Liver (tissue), 8 donors: ENCODE measurements at regions not wholly inside any gene's neighbourhood (a gene's known extent, or its start where the extent isn't known, plus 50 kb on each side); places are given as distances from the start of the nearest gene placed in this dataset.

Experiments
- DNase-seq: peaks from one replicate; pipeline ENCODE4 v3.0.0-alpha.2; 2017; ENCODE audit warnings: low spot score
- H3K27ac ChIP-seq, 2 donors: one replicate each; pipeline ENCODE4 v1.7.0; 2013; ENCODE audit warnings: inconsistent platforms in 2 of 2, low read length in 2 of 2, control low read depth in 1 of 2, low read depth in 1 of 2, mild to moderate bottlenecking in 1 of 2
- H3K27me3 ChIP-seq, 4 donors: one replicate each; pipeline versions ENCODE4 v1.6.1 to v1.7.0; 2013; ENCODE audit warnings: low read length in 3 of 4, inconsistent platforms in 1 of 4, mild to moderate bottlenecking in 1 of 4, moderate library complexity in 1 of 4; ENCODE audit not compliant: control insufficient read depth in 4 of 4, insufficient read depth in 4 of 4
- H3K36me3 ChIP-seq, 4 donors: one replicate each; pipeline versions ENCODE4 v1.6.1 to v1.7.0; 2013; ENCODE audit warnings: low read length in 3 of 4, mild to moderate bottlenecking in 3 of 4, low read depth in 1 of 4, moderate library complexity in 1 of 4; ENCODE audit not compliant: control insufficient read depth in 4 of 4, insufficient read depth in 3 of 4
- H3K4me1 ChIP-seq, 4 donors: one replicate each; pipeline versions ENCODE4 v1.6.1 to v1.7.0; 2013; ENCODE audit warnings: low read length in 3 of 4, mild to moderate bottlenecking in 3 of 4, moderate library complexity in 1 of 4; ENCODE audit not compliant: control insufficient read depth in 4 of 4, insufficient read depth in 4 of 4
- H3K4me3 ChIP-seq, 3 donors: one replicate each; pipeline versions ENCODE4 v1.6.1 to v1.7.0; 2013; ENCODE audit warnings: low read length in 3 of 3, control low read depth in 1 of 3, low read depth in 1 of 3, mild to moderate bottlenecking in 1 of 3
- H3K9ac ChIP-seq, 2 donors: one replicate each; pipeline ENCODE4 v1.7.0; 2013; ENCODE audit warnings: low read length in 2 of 2, mild to moderate bottlenecking in 2 of 2, moderate library complexity in 2 of 2, control low read depth in 1 of 2, low read depth in 1 of 2
- H3K9me3 ChIP-seq, 4 donors: one replicate each; pipeline versions ENCODE4 v1.6.1 to v1.7.0; 2013; ENCODE audit warnings: low read length in 3 of 4; ENCODE audit not compliant: control insufficient read depth in 4 of 4
- EGR1 ChIP-seq, 2 donors: IDR thresholded peaks; 2 replicates each; pipeline ENCODE4 v1.6.1; 2016 to 2018; ENCODE audit warnings: antibody characterized with exemption in 2 of 2, low read depth in 2 of 2
- FOXA1 ChIP-seq: IDR thresholded peaks from 2 replicates; pipeline ENCODE4 v1.6.1; 2016; ENCODE audit warnings: antibody characterized with exemption
- FOXA2 ChIP-seq: IDR thresholded peaks from 2 replicates; pipeline ENCODE4 v1.6.1; 2016; ENCODE audit warnings: antibody characterized with exemption
- GABPA ChIP-seq, 2 donors: IDR thresholded peaks in 1 of 2; conservative IDR thresholded peaks in 1 of 2; 2 replicates each; pipeline ENCODE4 v1.6.1; 2016; ENCODE audit warnings: antibody characterized with exemption in 2 of 2, mild to moderate bottlenecking in 1 of 2, moderate library complexity in 1 of 2
- HNF4A ChIP-seq, 2 donors: conservative IDR thresholded peaks; 2 replicates each; pipeline ENCODE4 v1.6.1; 2016; ENCODE audit warnings: antibody characterized with exemption in 2 of 2, mild to moderate bottlenecking in 2 of 2
- HNF4G ChIP-seq: IDR thresholded peaks from 2 replicates; pipeline ENCODE4 v1.6.1; 2016; ENCODE audit warnings: antibody characterized with exemption
- JUND ChIP-seq, 2 donors: IDR thresholded peaks; 2 replicates each; pipeline ENCODE4 v1.6.1; 2016; ENCODE audit warnings: antibody characterized with exemption in 2 of 2
- NR2F2 ChIP-seq: IDR thresholded peaks from 2 replicates; pipeline ENCODE4 v1.6.1; 2016; ENCODE audit warnings: antibody characterized with exemption
- RXRA ChIP-seq, 2 donors: IDR thresholded peaks; 2 replicates each; pipeline ENCODE4 v1.6.1; 2017 to 2018; ENCODE audit warnings: antibody characterized with exemption in 2 of 2, mild to moderate bottlenecking in 1 of 2
- SP1 ChIP-seq: IDR thresholded peaks from 2 replicates; pipeline ENCODE4 v1.6.1; 2018; ENCODE audit warnings: antibody characterized with exemption, mild to moderate bottlenecking
- TAF1 ChIP-seq: conservative IDR thresholded peaks from 2 replicates; pipeline ENCODE4 v1.6.1; 2016; ENCODE audit warnings: antibody characterized with exemption, mild to moderate bottlenecking
- YY1 ChIP-seq: IDR thresholded peaks from 2 replicates; pipeline ENCODE4 v1.6.1; 2016; ENCODE audit warnings: antibody characterized with exemption, mild to moderate bottlenecking
- WGBS: extraction: QIAGEN DNeasy Blood & Tissue Kit; methylation state at CpG from one replicate; pipeline ENCODE4 v1.1.7; 2013; 5-methylcytosine and 5-hydroxymethylcytosine counted together
- TF ChIP-seq, protein P1 (sequence below): IDR thresholded peaks from 2 replicates; pipeline ENCODE4 v1.6.1; 2016; ENCODE audit warnings: antibody characterized with exemption
- TF ChIP-seq, protein P2 (sequence below): fragments of 150-350 bp; IDR thresholded peaks from 2 replicates; pipeline ENCODE4 v1.5.1; 2017; ENCODE audit warnings: improper control_type of control experiment, low read depth, low read length; ENCODE audit not compliant: missing input control
- TF ChIP-seq, protein P3 (sequence below): IDR thresholded peaks from 2 replicates; pipeline ENCODE4 v1.6.1; 2016; ENCODE audit warnings: antibody characterized with exemption
- TF ChIP-seq, protein P4 (sequence below): IDR thresholded peaks from 2 replicates; pipeline ENCODE4 v1.6.1; 2016; ENCODE audit warnings: antibody characterized with exemption, mild to moderate bottlenecking
- TF ChIP-seq, protein P5 (sequence below): IDR thresholded peaks from 2 replicates; pipeline ENCODE4 v1.6.1; 2016; ENCODE audit warnings: antibody characterized with exemption
- donor health status: healthy.
- donor health status: healthy.
- donor health status: healthy.
- donor health status: healthy.
- donor health status: healthy.

DNA sequence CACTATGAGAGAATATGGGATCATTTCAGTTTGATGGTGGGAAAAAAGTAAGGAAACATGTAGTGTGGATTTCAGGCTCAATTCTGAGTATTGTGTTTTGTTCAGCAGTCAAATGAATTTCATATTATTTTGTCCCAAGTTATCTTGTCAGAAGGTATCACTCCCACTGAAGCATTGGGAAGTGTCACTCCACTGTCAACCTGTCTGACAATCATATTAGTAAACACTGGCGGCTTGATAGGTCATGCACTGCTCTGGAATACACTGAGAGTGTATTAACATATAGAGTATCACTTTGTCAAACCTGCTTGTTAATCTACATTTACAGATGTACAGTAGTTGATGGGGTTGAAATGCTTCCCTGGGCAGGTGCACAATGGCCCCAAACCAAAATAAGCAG is 203.6 kb downstream of the HS3ST3A1 start (continued):
- no peak for TF ChIP-seq GABPA (IDR thresholded peaks at IDR 0.05 in 1 of 2, conservative IDR thresholded peaks at IDR 0.05 in 1 of 2)
- TF ChIP-seq, protein P1, sequence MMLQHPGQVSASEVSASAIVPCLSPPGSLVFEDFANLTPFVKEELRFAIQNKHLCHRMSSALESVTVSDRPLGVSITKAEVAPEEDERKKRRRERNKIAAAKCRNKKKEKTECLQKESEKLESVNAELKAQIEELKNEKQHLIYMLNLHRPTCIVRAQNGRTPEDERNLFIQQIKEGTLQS: no peak

DNA sequence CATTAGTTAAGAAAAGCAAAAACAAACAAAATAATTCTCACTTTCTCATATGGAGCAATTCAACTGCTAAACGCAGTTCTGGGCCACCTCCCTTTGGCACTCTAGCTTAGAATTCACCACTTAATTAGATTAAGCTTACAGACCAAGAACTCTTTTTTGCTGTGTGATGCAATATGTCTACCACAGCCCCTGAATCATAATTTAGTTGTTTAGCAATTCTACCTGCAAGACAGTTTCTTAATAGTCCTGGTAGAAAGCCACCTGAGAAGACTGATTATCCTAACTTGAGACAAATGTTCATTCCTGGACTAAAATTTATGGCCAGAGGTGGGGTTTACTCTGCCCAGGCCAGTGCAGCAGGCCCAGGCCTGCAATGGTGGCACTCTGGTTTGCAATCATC is 205.9 kb downstream of the HS3ST3A1 start:
- Histone ChIP-seq H3K27me3 (no peaks in the 10 kb centered on the region), H3K4me3 (no peak overlapping the region), H3K9ac (no peak overlapping the region), H3K27ac (no peak overlapping the region), H3K9me3 (no peaks in the 10 kb centered on the region), H3K36me3 (no peaks in the 10 kb centered on the region), H3K4me1 (no peaks in the 10 kb centered on the region)
- TF ChIP-seq JUND (IDR thresholded peaks at IDR 0.05) (no peak), RXRA (IDR thresholded peaks at IDR 0.05) (no peak), NR2F2 (no peak), GABPA (IDR thresholded peaks at IDR 0.05 in 1 of 2, conservative IDR thresholded peaks at IDR 0.05 in 1 of 2) (no peak), SP1 (no peak), TAF1 (no peak), FOXA1 (no peak), FOXA2 (no peak), YY1 (no peak)
- TF ChIP-seq, protein P2, sequence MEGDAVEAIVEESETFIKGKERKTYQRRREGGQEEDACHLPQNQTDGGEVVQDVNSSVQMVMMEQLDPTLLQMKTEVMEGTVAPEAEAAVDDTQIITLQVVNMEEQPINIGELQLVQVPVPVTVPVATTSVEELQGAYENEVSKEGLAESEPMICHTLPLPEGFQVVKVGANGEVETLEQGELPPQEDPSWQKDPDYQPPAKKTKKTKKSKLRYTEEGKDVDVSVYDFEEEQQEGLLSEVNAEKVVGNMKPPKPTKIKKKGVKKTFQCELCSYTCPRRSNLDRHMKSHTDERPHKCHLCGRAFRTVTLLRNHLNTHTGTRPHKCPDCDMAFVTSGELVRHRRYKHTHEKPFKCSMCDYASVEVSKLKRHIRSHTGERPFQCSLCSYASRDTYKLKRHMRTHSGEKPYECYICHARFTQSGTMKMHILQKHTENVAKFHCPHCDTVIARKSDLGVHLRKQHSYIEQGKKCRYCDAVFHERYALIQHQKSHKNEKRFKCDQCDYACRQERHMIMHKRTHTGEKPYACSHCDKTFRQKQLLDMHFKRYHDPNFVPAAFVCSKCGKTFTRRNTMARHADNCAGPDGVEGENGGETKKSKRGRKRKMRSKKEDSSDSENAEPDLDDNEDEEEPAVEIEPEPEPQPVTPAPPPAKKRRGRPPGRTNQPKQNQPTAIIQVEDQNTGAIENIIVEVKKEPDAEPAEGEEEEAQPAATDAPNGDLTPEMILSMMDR: no peak
- TF ChIP-seq, protein P3, sequence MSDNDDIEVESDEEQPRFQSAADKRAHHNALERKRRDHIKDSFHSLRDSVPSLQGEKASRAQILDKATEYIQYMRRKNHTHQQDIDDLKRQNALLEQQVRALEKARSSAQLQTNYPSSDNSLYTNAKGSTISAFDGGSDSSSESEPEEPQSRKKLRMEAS: no peak
- no peak for DNase-seq
- WGBS: 87% methylated on average over 1 of the region's 1 CpG

DNA sequence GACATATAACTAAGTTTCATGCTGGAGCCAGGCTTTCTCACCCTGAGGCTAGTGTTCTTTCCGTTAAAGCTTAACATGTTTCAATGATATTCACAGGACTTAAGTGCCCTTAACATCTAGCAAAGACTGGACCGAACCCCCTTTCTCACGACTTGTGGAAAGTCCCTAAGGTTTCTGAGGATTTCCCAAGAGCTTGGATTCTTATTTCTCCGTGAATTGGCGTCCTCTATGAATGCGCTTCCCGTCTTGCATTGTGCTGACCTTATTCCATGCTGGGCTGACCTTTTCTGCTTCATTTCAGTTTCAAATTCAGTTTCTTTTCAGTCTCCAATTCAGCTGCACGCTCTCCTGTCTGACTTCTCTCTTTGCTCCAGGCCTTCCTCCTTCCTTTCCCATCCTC is 206.4 kb downstream of the HS3ST3A1 start:
- H3K9ac ChIP-seq: no peak overlapping the region
- H3K27me3 ChIP-seq: no peaks in the 10 kb centered on the region
- no peak for TF ChIP-seq RXRA (IDR thresholded peaks at IDR 0.05)
- no peak for TF ChIP-seq EGR1 (IDR thresholded peaks at IDR 0.05; ENCODE audit: low read depth in 2 of 2)
- no peak for TF ChIP-seq YY1
- TF ChIP-seq, protein P2: no peak
- TF ChIP-seq TAF1: no peak
- no peak for TF ChIP-seq HNF4G
- no peak for TF ChIP-seq HNF4A (conservative IDR thresholded peaks at IDR 0.05)
- no peak for TF ChIP-seq NR2F2
- TF ChIP-seq, protein P1: no peak
- TF ChIP-seq, protein P4, sequence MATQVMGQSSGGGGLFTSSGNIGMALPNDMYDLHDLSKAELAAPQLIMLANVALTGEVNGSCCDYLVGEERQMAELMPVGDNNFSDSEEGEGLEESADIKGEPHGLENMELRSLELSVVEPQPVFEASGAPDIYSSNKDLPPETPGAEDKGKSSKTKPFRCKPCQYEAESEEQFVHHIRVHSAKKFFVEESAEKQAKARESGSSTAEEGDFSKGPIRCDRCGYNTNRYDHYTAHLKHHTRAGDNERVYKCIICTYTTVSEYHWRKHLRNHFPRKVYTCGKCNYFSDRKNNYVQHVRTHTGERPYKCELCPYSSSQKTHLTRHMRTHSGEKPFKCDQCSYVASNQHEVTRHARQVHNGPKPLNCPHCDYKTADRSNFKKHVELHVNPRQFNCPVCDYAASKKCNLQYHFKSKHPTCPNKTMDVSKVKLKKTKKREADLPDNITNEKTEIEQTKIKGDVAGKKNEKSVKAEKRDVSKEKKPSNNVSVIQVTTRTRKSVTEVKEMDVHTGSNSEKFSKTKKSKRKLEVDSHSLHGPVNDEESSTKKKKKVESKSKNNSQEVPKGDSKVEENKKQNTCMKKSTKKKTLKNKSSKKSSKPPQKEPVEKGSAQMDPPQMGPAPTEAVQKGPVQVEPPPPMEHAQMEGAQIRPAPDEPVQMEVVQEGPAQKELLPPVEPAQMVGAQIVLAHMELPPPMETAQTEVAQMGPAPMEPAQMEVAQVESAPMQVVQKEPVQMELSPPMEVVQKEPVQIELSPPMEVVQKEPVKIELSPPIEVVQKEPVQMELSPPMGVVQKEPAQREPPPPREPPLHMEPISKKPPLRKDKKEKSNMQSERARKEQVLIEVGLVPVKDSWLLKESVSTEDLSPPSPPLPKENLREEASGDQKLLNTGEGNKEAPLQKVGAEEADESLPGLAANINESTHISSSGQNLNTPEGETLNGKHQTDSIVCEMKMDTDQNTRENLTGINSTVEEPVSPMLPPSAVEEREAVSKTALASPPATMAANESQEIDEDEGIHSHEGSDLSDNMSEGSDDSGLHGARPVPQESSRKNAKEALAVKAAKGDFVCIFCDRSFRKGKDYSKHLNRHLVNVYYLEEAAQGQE: no peak
- TF ChIP-seq, protein P3: no peak
- TF ChIP-seq, protein P5, sequence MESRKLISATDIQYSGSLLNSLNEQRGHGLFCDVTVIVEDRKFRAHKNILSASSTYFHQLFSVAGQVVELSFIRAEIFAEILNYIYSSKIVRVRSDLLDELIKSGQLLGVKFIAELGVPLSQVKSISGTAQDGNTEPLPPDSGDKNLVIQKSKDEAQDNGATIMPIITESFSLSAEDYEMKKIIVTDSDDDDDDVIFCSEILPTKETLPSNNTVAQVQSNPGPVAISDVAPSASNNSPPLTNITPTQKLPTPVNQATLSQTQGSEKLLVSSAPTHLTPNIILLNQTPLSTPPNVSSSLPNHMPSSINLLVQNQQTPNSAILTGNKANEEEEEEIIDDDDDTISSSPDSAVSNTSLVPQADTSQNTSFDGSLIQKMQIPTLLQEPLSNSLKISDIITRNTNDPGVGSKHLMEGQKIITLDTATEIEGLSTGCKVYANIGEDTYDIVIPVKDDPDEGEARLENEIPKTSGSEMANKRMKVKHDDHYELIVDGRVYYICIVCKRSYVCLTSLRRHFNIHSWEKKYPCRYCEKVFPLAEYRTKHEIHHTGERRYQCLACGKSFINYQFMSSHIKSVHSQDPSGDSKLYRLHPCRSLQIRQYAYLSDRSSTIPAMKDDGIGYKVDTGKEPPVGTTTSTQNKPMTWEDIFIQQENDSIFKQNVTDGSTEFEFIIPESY: no peak
- no peak for TF ChIP-seq FOXA2
- no peak for TF ChIP-seq GABPA (IDR thresholded peaks at IDR 0.05 in 1 of 2, conservative IDR thresholded peaks at IDR 0.05 in 1 of 2)
- DNase-seq: no peak
- H3K4me1 ChIP-seq: no peaks in the 10 kb centered on the region
- 85% methylated on average over 8 of the region's 8 CpGs for WGBS
- no peaks in the 10 kb centered on the region for H3K9me3 ChIP-seq
- no peak overlapping the region for H3K4me3 ChIP-seq
- no peaks in the 10 kb centered on the region for H3K36me3 ChIP-seq
- no peak overlapping the region for H3K27ac ChIP-seq
